HG02588 (cell line): ENCODE measurements at regions not wholly inside any gene's neighbourhood (a gene's known extent, or its start where the extent isn't known, plus 50 kb on each side); places are given as distances from the start of the nearest gene placed in this dataset.

Source experiments
- ATAC-seq: cut with Tn5 transposase; IDR thresholded peaks from one replicate; pipeline ENCODE4 v1.9.1; 2021; ENCODE audit warnings: mild to moderate bottlenecking, moderate library complexity; ENCODE audit not compliant: unreplicated experiment

GRCh38 chr6:6704103-6705060 is 115.9 kb downstream of the LY86 start:
- no peak for ATAC-seq

GRCh38 chr6:6705061-6705425 is 116.5 kb downstream of the LY86 start:
- ATAC-seq: no peak

GRCh38 chr6:6705915-6706675 is 117.6 kb downstream of the LY86 start:
- ATAC-seq: no peak

GRCh38 chr6:6707143-6707542 is 118.6 kb downstream of the LY86 start:
- no peak for ATAC-seq

- no peak for ATAC-seq
These were observed 120.6 kb downstream of the LY86 start for GRCh38 chr6:6709106-6709505.

GRCh38 chr6:6711031-6711785 is 122.7 kb downstream of the LY86 start:
- no peak for ATAC-seq

GRCh38 chr6:6711832-6712448 is 123.4 kb downstream of the LY86 start:
- peak; percentile 54 for ATAC-seq

GRCh38 chr6:6712449-6713403 is 124.2 kb downstream of the LY86 start:
- peak; percentile 37 for ATAC-seq

- no peak for ATAC-seq
These were observed 125.1 kb downstream of the LY86 start for GRCh38 chr6:6713657-6714056.

GRCh38 chr6:6714118-6714897 is 125.8 kb downstream of the LY86 start:
- ATAC-seq: no peak

GRCh38 chr6:6714953-6715352 is 126.4 kb downstream of the LY86 start:
- ATAC-seq: no peak

- ATAC-seq: no peak
These were observed 126.9 kb downstream of the LY86 start for GRCh38 chr6:6715465-6715864.

GRCh38 chr6:6716998-6717763 is 128.7 kb downstream of the LY86 start:
- ATAC-seq: no peak

GRCh38 chr6:6717953-6718352 is 129.4 kb downstream of the LY86 start:
- no peak for ATAC-seq

GRCh38 chr6:6721606-6722005 is 133.1 kb downstream of the LY86 start:
- ATAC-seq: no peak

GRCh38 chr6:6722195-6722594 is 133.7 kb downstream of the LY86 start:
- no peak for ATAC-seq

GRCh38 chr6:6723361-6723760 is 134.8 kb downstream of the LY86 start:
- ATAC-seq: no peak

GRCh38 chr6:6723921-6724538 is 135.5 kb downstream of the LY86 start:
- no peak for ATAC-seq
